ENCODE measurements at regions not wholly inside any gene's neighbourhood (a gene's known extent, or its start where the extent isn't known, plus 50 kb on each side); places are given as distances from the start of the nearest gene placed in this dataset.
"Not testable (repeated sequence)": the region's sequence is repeated elsewhere in the genome, so short reads cannot be mapped to it uniquely, and the experiment has no call there.

- 68 to 71% methylated on average over 4 of the region's 4 CpGs for WGBS, 2 experiments
- not testable (repeated sequence) for H3K4me1 ChIP-seq (ENCODE audit: control insufficient read depth, insufficient read depth, low read length); H3K9me3 ChIP-seq (ENCODE audit: control insufficient read depth, low read length); H3K36me3 ChIP-seq (ENCODE audit: control insufficient read depth, insufficient read depth, low read length); H3K27ac ChIP-seq (ENCODE audit: insufficient read depth, low read depth, low read length, poor library complexity, severe bottlenecking); H3K27me3 ChIP-seq (ENCODE audit: control insufficient read depth, insufficient read depth, low read length, poor library complexity, severe bottlenecking); H3K4me3 ChIP-seq (ENCODE audit: insufficient read depth, low read depth, low read length)
Measured at GRCh38 chr15:22735067-22735466, 51.4 kb upstream of the NIPA1 start.

- Histone ChIP-seq H3K9me3 (ENCODE audit: control insufficient read depth, low read length) (no peaks in the 10 kb centered on the region), H3K27ac (ENCODE audit: insufficient read depth, low read depth, low read length, poor library complexity, severe bottlenecking) (no peak overlapping the region), H3K36me3 (ENCODE audit: control insufficient read depth, insufficient read depth, low read length) (no peaks in the 10 kb centered on the region), H3K4me3 (ENCODE audit: insufficient read depth, low read depth, low read length) (no peak overlapping the region), H3K4me1 (ENCODE audit: control insufficient read depth, insufficient read depth, low read length) (no peaks in the 10 kb centered on the region), H3K27me3 (ENCODE audit: control insufficient read depth, insufficient read depth, low read length, poor library complexity, severe bottlenecking) (no peaks in the 10 kb centered on the region)
- WGBS, 2 experiments: 93 to 98% methylated on average over 3 of the region's 3 CpGs
Measured at GRCh38 chr15:22735781-22736180, 50.7 kb upstream of the NIPA1 start.

GRCh38 chr15:22736200-22736599, 50.2 kb upstream of the NIPA1 start:
- H3K27ac ChIP-seq (ENCODE audit: insufficient read depth, low read depth, low read length, poor library complexity, severe bottlenecking); H3K36me3 ChIP-seq (ENCODE audit: control insufficient read depth, insufficient read depth, low read length); H3K4me1 ChIP-seq (ENCODE audit: control insufficient read depth, insufficient read depth, low read length); H3K9me3 ChIP-seq (ENCODE audit: control insufficient read depth, low read length); H3K27me3 ChIP-seq (ENCODE audit: control insufficient read depth, insufficient read depth, low read length, poor library complexity, severe bottlenecking); H3K4me3 ChIP-seq (ENCODE audit: insufficient read depth, low read depth, low read length): not testable (repeated sequence)
